OCI-LY1 (cell line): ENCODE measurements at regions not wholly inside any gene's neighbourhood (a gene's known extent, or its start where the extent isn't known, plus 50 kb on each side); places are given as distances from the start of the nearest gene placed in this dataset.

Source experiments
- H2AFZ ChIP-seq: fragments of 200-600 bp; sonication (generic), shearing (Covaris generic); 2 replicates; pipeline ENCODE4 v1.6.0; 2014; ENCODE audit warnings: antibody characterized with exemption, mild to moderate bottlenecking, low read length
- H3F3A ChIP-seq: fragments of 200-600 bp; sonication (generic), shearing (Covaris generic); 2 replicates; pipeline ENCODE4 v1.6.0; 2014; ENCODE audit warnings: mild to moderate bottlenecking, antibody characterized with exemption, low read length, moderate library complexity; ENCODE audit not compliant: insufficient read depth
- H3K27ac ChIP-seq: fragments of 200-600 bp; sonication (generic); 2 replicates; pipeline ENCODE4 v1.5.1; 2014; ENCODE audit warnings: low read length, mixed run types, mild to moderate bottlenecking, low read depth; ENCODE audit not compliant: poor library complexity, severe bottlenecking
- H3K27me3 ChIP-seq: fragments of 200-600 bp; sonication (generic); 2 replicates; pipeline ENCODE4 v1.6.0; 2014; ENCODE audit warnings: antibody characterized with exemption, mild to moderate bottlenecking, low read length, moderate library complexity; ENCODE audit not compliant: insufficient read depth
- H3K36me3 ChIP-seq: fragments of 200-600 bp; sonication (generic); 2 replicates; pipeline ENCODE4 v1.6.1; 2014; ENCODE audit warnings: mild to moderate bottlenecking, antibody characterized with exemption, low read length, moderate library complexity, mixed read lengths; ENCODE audit not compliant: insufficient read depth
- H3K4me1 ChIP-seq: fragments of 200-600 bp; sonication (generic); 2 replicates; pipeline ENCODE4 v1.5.1; 2014; ENCODE audit warnings: mild to moderate bottlenecking, low read length, moderate library complexity; ENCODE audit not compliant: insufficient read depth, severe bottlenecking
- H3K4me2 ChIP-seq: fragments of 200-600 bp; sonication (generic), shearing (Covaris generic); 2 replicates; pipeline ENCODE4 v1.6.1; 2014; ENCODE audit warnings: low read length
- H3K4me3 ChIP-seq: fragments of 200-600 bp; sonication (generic); 2 replicates; pipeline ENCODE4 v1.5.1; 2014; ENCODE audit warnings: low read length, low read depth, mild to moderate bottlenecking, mixed read lengths; ENCODE audit not compliant: poor library complexity, severe bottlenecking
- H3K79me2 ChIP-seq: fragments of 200-600 bp; shearing (Covaris generic); 2 replicates; pipeline ENCODE4 v1.6.1; 2016; ENCODE audit warnings: mixed run types, low read length, mixed read lengths; ENCODE audit not compliant: insufficient read depth
- H3K9ac ChIP-seq: fragments of 200-600 bp; sonication (generic), shearing (Covaris generic); 2 replicates; pipeline ENCODE4 v1.6.1; 2014; ENCODE audit warnings: mild to moderate bottlenecking, low read length, mixed read lengths
- H3K9me2 ChIP-seq: fragments of 200-600 bp; sonication (generic), shearing (Covaris generic); 2 replicates; pipeline ENCODE4 v1.6.1; 2014; ENCODE audit warnings: low read depth, mild to moderate bottlenecking, low read length, mixed read lengths
- H3K9me3 ChIP-seq: fragments of 200-600 bp; shearing (Covaris generic); 2 replicates; pipeline ENCODE4 v1.6.1; 2014; ENCODE audit warnings: low read length, mixed read lengths
- H4K20me1 ChIP-seq: fragments of 200-600 bp; sonication (generic), shearing (Covaris generic); 2 replicates; pipeline ENCODE4 v1.6.0; 2016; ENCODE audit warnings: mild to moderate bottlenecking, low read length; ENCODE audit not compliant: insufficient read depth
- EZH2 ChIP-seq: fragments of 200-600 bp; sonication (generic), shearing (Covaris generic); IDR thresholded peaks from 2 replicates; pipeline ENCODE4 v1.8.0; 2017; ENCODE audit warnings: borderline replicate concordance, mixed run types, mild to moderate bottlenecking, antibody characterized with exemption, low read length, moderate library complexity, mixed read lengths
- TF ChIP-seq, protein P1 (sequence below): fragments of 200-600 bp; sonication (generic), shearing (Covaris generic); IDR thresholded peaks from 2 replicates; pipeline ENCODE4 v1.5.1; 2017; ENCODE audit warnings: mild to moderate bottlenecking, antibody characterized with exemption, low read length, moderate library complexity, mixed read lengths

DNA sequence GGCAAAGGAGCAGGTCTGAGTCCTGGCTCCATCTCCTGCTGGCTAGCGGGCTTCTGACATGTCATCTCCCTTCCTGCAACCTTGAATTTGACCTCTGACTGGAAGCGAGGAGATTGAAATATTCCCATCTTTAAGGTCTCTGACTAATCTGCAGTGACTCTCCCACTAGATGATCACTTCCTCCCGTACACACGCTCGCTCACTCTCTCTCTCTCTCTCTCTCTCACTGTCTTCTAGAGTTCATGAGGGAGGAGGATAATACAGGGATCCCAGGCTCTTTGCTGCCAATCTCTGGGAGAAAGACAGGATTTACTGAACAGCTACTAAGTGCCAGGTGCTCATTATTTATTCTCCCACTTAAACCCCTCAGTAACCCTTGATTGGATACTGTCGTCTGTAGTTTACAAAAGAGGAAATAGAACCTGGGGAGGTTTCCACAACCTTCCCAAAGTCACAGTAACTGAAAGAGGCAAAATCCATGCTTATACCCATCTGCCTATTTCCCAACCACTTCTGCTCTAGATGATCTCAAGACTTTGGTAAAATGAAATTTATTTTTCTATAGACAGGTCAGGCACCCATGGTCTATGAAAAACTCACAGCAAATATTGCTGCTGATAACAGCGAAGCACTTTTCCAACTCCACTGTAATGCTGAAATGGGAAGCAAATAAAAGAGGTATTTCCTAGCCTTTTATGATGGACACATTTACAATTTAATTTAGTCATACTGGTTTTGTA lies 193.5 kb upstream of the C1QTNF7 start:
- H3K79me2 ChIP-seq, result no peaks in the 10 kb centered on the region
- no peak for TF ChIP-seq EZH2
- TF ChIP-seq, protein P1, sequence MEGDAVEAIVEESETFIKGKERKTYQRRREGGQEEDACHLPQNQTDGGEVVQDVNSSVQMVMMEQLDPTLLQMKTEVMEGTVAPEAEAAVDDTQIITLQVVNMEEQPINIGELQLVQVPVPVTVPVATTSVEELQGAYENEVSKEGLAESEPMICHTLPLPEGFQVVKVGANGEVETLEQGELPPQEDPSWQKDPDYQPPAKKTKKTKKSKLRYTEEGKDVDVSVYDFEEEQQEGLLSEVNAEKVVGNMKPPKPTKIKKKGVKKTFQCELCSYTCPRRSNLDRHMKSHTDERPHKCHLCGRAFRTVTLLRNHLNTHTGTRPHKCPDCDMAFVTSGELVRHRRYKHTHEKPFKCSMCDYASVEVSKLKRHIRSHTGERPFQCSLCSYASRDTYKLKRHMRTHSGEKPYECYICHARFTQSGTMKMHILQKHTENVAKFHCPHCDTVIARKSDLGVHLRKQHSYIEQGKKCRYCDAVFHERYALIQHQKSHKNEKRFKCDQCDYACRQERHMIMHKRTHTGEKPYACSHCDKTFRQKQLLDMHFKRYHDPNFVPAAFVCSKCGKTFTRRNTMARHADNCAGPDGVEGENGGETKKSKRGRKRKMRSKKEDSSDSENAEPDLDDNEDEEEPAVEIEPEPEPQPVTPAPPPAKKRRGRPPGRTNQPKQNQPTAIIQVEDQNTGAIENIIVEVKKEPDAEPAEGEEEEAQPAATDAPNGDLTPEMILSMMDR, result no peak
- H3K4me3 ChIP-seq, result no peak overlapping the region
- H3K4me2 ChIP-seq, result no peak overlapping the region
- no peak overlapping the region for H3K27ac ChIP-seq
- no peaks in the 10 kb centered on the region for H3K9me2 ChIP-seq
- H3K9me3 ChIP-seq, result no peaks in the 10 kb centered on the region
- H3K9ac ChIP-seq, result no peak overlapping the region
- H2AFZ ChIP-seq, result no peak overlapping the region
- no peaks in the 10 kb centered on the region for H3K4me1 ChIP-seq
- H3K27me3 ChIP-seq, result no peaks in the 10 kb centered on the region
- no peaks in the 10 kb centered on the region for H3F3A ChIP-seq
- H4K20me1 ChIP-seq, result no peaks in the 10 kb centered on the region
- no peaks in the 10 kb centered on the region for H3K36me3 ChIP-seq

DNA sequence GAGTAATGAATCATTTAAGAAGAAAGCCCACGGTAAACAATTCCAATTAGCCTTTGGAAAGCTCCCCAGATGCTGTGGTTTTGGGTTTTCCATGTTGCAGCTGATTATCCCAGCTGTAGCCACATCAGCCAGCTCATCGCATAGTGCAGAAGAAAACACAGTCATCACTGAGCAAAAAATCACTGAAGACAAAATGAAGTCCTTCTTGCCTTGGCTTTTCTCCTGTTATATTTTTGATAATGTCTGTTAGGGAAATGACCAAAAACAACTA lies 193.0 kb upstream of the C1QTNF7 start:
- no peak overlapping the region for H3K4me2 ChIP-seq
- H3K27ac ChIP-seq, result no peak overlapping the region
- no peaks in the 10 kb centered on the region for H3K36me3 ChIP-seq

DNA sequence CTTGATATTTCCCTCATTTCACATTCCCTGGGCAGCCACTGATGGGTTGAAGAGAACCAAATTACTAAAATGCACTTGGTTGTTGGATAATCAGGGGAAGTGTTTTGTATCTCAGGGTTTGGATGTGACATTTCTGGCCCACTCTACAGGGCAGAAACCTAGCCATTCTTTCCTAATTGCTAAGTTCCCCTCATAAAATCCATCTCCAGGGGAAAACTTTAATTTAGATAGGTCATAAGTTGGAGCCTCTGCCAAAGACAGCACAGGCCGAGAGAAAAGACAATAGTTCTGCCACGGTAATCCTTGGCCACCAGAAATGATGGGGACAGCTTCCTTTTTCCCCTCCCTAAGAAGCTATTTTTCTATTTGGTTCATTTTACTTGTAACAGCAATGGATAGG lies 192.7 kb upstream of the C1QTNF7 start:
- H3K9me3 ChIP-seq, result no peaks in the 10 kb centered on the region
- no peaks in the 10 kb centered on the region for H3K79me2 ChIP-seq
- H3K36me3 ChIP-seq, result no peaks in the 10 kb centered on the region
- no peak overlapping the region for H3K9ac ChIP-seq
- no peak overlapping the region for H3K27ac ChIP-seq
- H4K20me1 ChIP-seq, result no peaks in the 10 kb centered on the region
- no peak for TF ChIP-seq EZH2
- TF ChIP-seq, protein P1, result no peak
- H3K4me2 ChIP-seq, result no peak overlapping the region
- no peak overlapping the region for H3K4me3 ChIP-seq
- H3K9me2 ChIP-seq, result no peaks in the 10 kb centered on the region
- H3K27me3 ChIP-seq, result no peaks in the 10 kb centered on the region
- H3K4me1 ChIP-seq, result no peaks in the 10 kb centered on the region
- H2AFZ ChIP-seq, result no peak overlapping the region
- H3F3A ChIP-seq, result no peaks in the 10 kb centered on the region

More for the DNA sequence above, 193.0 kb upstream of the C1QTNF7 start:
- Histone ChIP-seq H3K9ac (no peak overlapping the region), H3K9me2 (no peaks in the 10 kb centered on the region), H3K4me1 (no peaks in the 10 kb centered on the region), H3F3A (no peaks in the 10 kb centered on the region), H3K4me3 (no peak overlapping the region), H2AFZ (no peak overlapping the region), H3K9me3 (no peaks in the 10 kb centered on the region), H3K27me3 (no peaks in the 10 kb centered on the region), H4K20me1 (no peaks in the 10 kb centered on the region), H3K79me2 (no peaks in the 10 kb centered on the region)
- TF ChIP-seq EZH2, result no peak
- TF ChIP-seq, protein P1, result no peak
